HCT116 (cell line): ENCODE measurements at regions not wholly inside any gene's neighbourhood (a gene's known extent, or its start where the extent isn't known, plus 50 kb on each side); places are given as distances from the start of the nearest gene placed in this dataset.

ENCODE experiments used
- ATAC-seq: fragments of 200-7000 bp; cut with Tn5 transposase; 2 replicates; pipeline ENCODE4 v1.9.1; 2020; ENCODE audit warnings: mild to moderate bottlenecking, moderate library complexity
- BruUV-seq: library from RNA; stranded (reverse); fragments of 400-500 nt; replicated peaks from 2 replicates; lab custom pipeline; 2021; lab: Mats Ljungman, UMichigan
- CTCF ChIA-PET: fragments of 300-600 bp; sonication (Branson Sonifier 250); formaldehyde crosslinking; loops from one replicate; lab custom pipeline; 2021; ENCODE audit warnings: antibody characterized with exemption; lab: Charles Lee
- POLR2A ChIA-PET: fragments of 300-600, 350-600 bp; sonication (Branson Sonifier 250); formaldehyde crosslinking; loops from one replicate; lab custom pipeline; 2021; ENCODE audit warnings: antibody characterized with exemption; lab: Charles Lee
- RAD21 ChIA-PET, 2 experiments: fragments of 300-600 bp; sonication (Branson Sonifier 250); formaldehyde crosslinking; loops; one replicate each; lab custom pipeline; 2023; ENCODE audit warnings: low total read pairs in 2 of 2; ENCODE audit not compliant: uncharacterized antibody in 2 of 2, unreplicated experiment in 2 of 2, low non-redundant PET in 1 of 2; lab: Charles Lee
- DNase-seq: peaks from one replicate; pipeline ENCODE4 v3.0.0-alpha.2; 2010; ENCODE audit warnings: low read depth, low spot score
- H2AFZ ChIP-seq: fragments of 200-600 bp; shearing (Covaris generic), sonication (generic); 2 replicates; pipeline ENCODE4 v1.6.1; 2017; ENCODE audit warnings: low read depth, mixed run types, mixed read lengths, antibody characterized with exemption, low read length; ENCODE audit not compliant: poor library complexity, severe bottlenecking
- H3K27ac ChIP-seq: 2 replicates; pipeline ENCODE4 v1.5.1; 2012; ENCODE audit warnings: low read depth, low read length
- H3K27me3 ChIP-seq: fragments of 200-600 bp; sonication (generic); 2 replicates; pipeline ENCODE4 v1.6.1; 2016; ENCODE audit warnings: mixed run types, low read length, mixed read lengths; ENCODE audit not compliant: insufficient read depth
- H3K36me3 ChIP-seq, 2 experiments: fragments of 200-500 bp in 1 of 2; fragments of 200-600 bp in 1 of 2; sonication (Bioruptor generic) in 1 of 2; sonication (generic) in 1 of 2; 2 replicates each; pipeline versions ENCODE4 v1.5.1 to v1.6.1; 2014 to 2016; ENCODE audit warnings: low read length in 2 of 2, inconsistent platforms in 1 of 2, mixed read lengths in 1 of 2, mixed run types in 1 of 2; ENCODE audit not compliant: insufficient read depth in 2 of 2, control insufficient read depth in 1 of 2
- H3K4me1 ChIP-seq, 2 experiments: fragments of 200-600 bp in 1 of 2; sonication (generic) in 1 of 2; 2 replicates each; pipeline versions ENCODE4 v1.5.1 to v1.6.1; 2012 to 2017; ENCODE audit warnings: low read length in 2 of 2, inconsistent platforms in 1 of 2, mild to moderate bottlenecking in 1 of 2, mixed read lengths in 1 of 2, mixed run types in 1 of 2, moderate library complexity in 1 of 2; ENCODE audit not compliant: insufficient read depth in 2 of 2, control insufficient read depth in 1 of 2
- H3K4me2 ChIP-seq: fragments of 200-600 bp; sonication (generic); 2 replicates; pipeline ENCODE4 v1.6.1; 2017; ENCODE audit warnings: mixed run types, low read length, mixed read lengths
- H3K4me3 ChIP-seq, 2 experiments: fragments of 200-600 bp in 1 of 2; sonication (generic) in 1 of 2; replicated peaks in 1 of 2; 2 replicates each; pipeline ENCODE4 v1.5.1; 2011 to 2016; ENCODE audit warnings: low read length in 2 of 2, control low read depth in 1 of 2, low read depth in 1 of 2, mild to moderate bottlenecking in 1 of 2, mixed read lengths in 1 of 2, mixed run types in 1 of 2
- H3K79me2 ChIP-seq: fragments of 200-600 bp; sonication (generic); 2 replicates; pipeline ENCODE4 v1.6.1; 2017; ENCODE audit warnings: mild to moderate bottlenecking, mixed run types, low read length, moderate library complexity, mixed read lengths; ENCODE audit not compliant: insufficient read depth
- H3K9ac ChIP-seq: fragments of 200-600 bp; sonication (generic); 2 replicates; pipeline ENCODE4 v1.6.1; 2016; ENCODE audit warnings: low read length, mixed read lengths
- H3K9me2 ChIP-seq: fragments of 200-600 bp; sonication (generic), shearing (Covaris generic); 2 replicates; pipeline ENCODE4 v1.6.1; 2017; ENCODE audit warnings: mixed run types, mild to moderate bottlenecking, moderate library complexity; ENCODE audit not compliant: insufficient read depth
- H3K9me3 ChIP-seq, 2 experiments: fragments of 200-500 bp in 1 of 2; fragments of 200-600 bp in 1 of 2; sonication (Bioruptor generic) in 1 of 2; sonication (generic) in 1 of 2; 2 replicates each; pipeline ENCODE4 v1.6.1; 2014 to 2017; ENCODE audit warnings: low read length in 2 of 2, mixed read lengths in 2 of 2, inconsistent platforms in 1 of 2, low read depth in 1 of 2, mild to moderate bottlenecking in 1 of 2, mixed run types in 1 of 2, moderate library complexity in 1 of 2; ENCODE audit not compliant: control insufficient read depth in 1 of 2, insufficient read depth in 1 of 2
- H4K20me1 ChIP-seq: fragments of 200-600 bp; sonication (generic), shearing (Covaris generic); 2 replicates; pipeline ENCODE4 v1.6.1; 2017; ENCODE audit warnings: mixed run types, mild to moderate bottlenecking, moderate library complexity; ENCODE audit not compliant: insufficient read depth
- CTCF ChIP-seq, 3 experiments: fragments of 200-600 bp in 1 of 3; sonication (generic) in 1 of 3; IDR thresholded peaks in 2 of 3; conservative IDR thresholded peaks in 1 of 3; 2 replicates each; pipeline ENCODE4 v1.5.1; 2012 to 2017; ENCODE audit warnings: low read depth in 2 of 3, low read length in 2 of 3, antibody characterized with exemption in 1 of 3, borderline replicate concordance in 1 of 3, control low read depth in 1 of 3, mild to moderate bottlenecking in 1 of 3, mixed read lengths in 1 of 3, mixed run types in 1 of 3, moderate library complexity in 1 of 3; ENCODE audit not compliant: insufficient read depth in 1 of 3
- RAD21 ChIP-seq: IDR thresholded peaks from 2 replicates; pipeline ENCODE4 v1.6.1; 2012; ENCODE audit warnings: low read depth, mild to moderate bottlenecking
- ZBTB33 ChIP-seq: IDR thresholded peaks from 2 replicates; pipeline ENCODE4 v1.6.1; 2011; ENCODE audit warnings: mild to moderate bottlenecking, low read length, moderate library complexity; ENCODE audit not compliant: insufficient replicate concordance; ENCODE audit errors: extremely low read depth
- intact Hi-C: fragments of 100-400 bp; cut with micrococcal nuclease; formaldehyde crosslinking; loops from 2 replicates; pipeline ENCODE4 v1.10.0; 2022

GRCh38 chrX:19194285-19195242 is 72.3 kb upstream of the ADGRG2 start:
- TF ChIP-seq RAD21 (0 out of 2 replicates have a peak, but pooled peaks have one; percentile 8), ZBTB33 (no peak), CTCF (IDR thresholded peaks at IDR 0.05 in 2 of 3, conservative IDR thresholded peaks at IDR 0.05 in 1 of 3; ENCODE audit: borderline replicate concordance in 1 of 3, insufficient read depth in 1 of 3, low read depth in 2 of 3, low read length in 2 of 3) (peak; percentile 12 to 18 (median 15); a peak in 1 of 6 replicates)
- no peak overlapping the region for H2AFZ ChIP-seq
- H3K27me3 ChIP-seq: no peaks in the 10 kb centered on the region
- ChIA-PET RAD21 (no interaction called here), POLR2A (no interaction called here), CTCF (interaction anchor here (0.6 kb wide), 1 partner anchor 139 kb away, joined by 5 read pairs; no protein-coding TSS in a partner anchor)
- H3K4me1 ChIP-seq: no peaks in the 10 kb centered on the region
- ATAC-seq (no peak), DNase-seq (no peak)
- H3K27ac ChIP-seq: no peak overlapping the region
- H3K4me2 ChIP-seq: no peak overlapping the region
- H3K9ac ChIP-seq: no peak overlapping the region
- no peaks in the 10 kb centered on the region for H3K9me3 ChIP-seq
- intact Hi-C loops: no loop called here
- BruUV-seq: no TSS peak
- no peaks in the 10 kb centered on the region for H3K79me2 ChIP-seq
- no peaks in the 10 kb centered on the region for H3K36me3 ChIP-seq
- no peaks in the 10 kb centered on the region for H4K20me1 ChIP-seq
- no peaks in the 10 kb centered on the region for H3K9me2 ChIP-seq
- no peak overlapping the region for H3K4me3 ChIP-seq
